IMR-90 (cell line): ENCODE measurements at regions not wholly inside any gene's neighbourhood (a gene's known extent, or its start where the extent isn't known, plus 50 kb on each side); places are given as distances from the start of the nearest gene placed in this dataset.

ENCODE experiments used
- ATAC-seq: fragments of 200-7000 bp; cut with Tn5 transposase; 2 replicates; pipeline ENCODE4 v1.9.1; 2020; ENCODE audit warnings: low read depth, mild to moderate bottlenecking, moderate library complexity
- BruUV-seq: library from RNA; stranded (reverse); fragments of 400-500 nt; replicated peaks from 2 replicates; lab custom pipeline; 2021; lab: Mats Ljungman, UMichigan
- CTCF ChIA-PET: fragments of 300-600 bp; formaldehyde crosslinking; extraction: SDS; loops from one replicate; lab custom pipeline; 2021; ENCODE audit warnings: antibody characterized with exemption; lab: Yijun Ruan, JAX
- POLR2A ChIA-PET: fragments of 300-600 bp; sonication (Branson Sonifier 250); formaldehyde crosslinking; loops from one replicate; lab custom pipeline; 2022; ENCODE audit warnings: antibody characterized with exemption; ENCODE audit not compliant: unreplicated experiment; lab: Charles Lee
- DNase-seq: peaks from one replicate; pipeline ENCODE4 v3.0.0; 2013
- H2AFZ ChIP-seq: replicated peaks from 2 replicates; pipeline ENCODE3; 2013; ENCODE audit warnings: low read length, mild to moderate bottlenecking; ENCODE audit not compliant: poor library complexity
- H2AK5ac ChIP-seq: 2 replicates; pipeline ENCODE4 v1.6.1; 2013; ENCODE audit warnings: low read depth, low read length, inconsistent platforms
- H2AK9ac ChIP-seq: replicated peaks from 2 replicates; pipeline ENCODE3; 2013; ENCODE audit warnings: mild to moderate bottlenecking, low read depth, low read length, moderate library complexity; ENCODE audit not compliant: poor library complexity
- H2BK120ac ChIP-seq: 2 replicates; pipeline ENCODE4 v1.6.1; 2013; ENCODE audit warnings: low read depth, low read length, inconsistent platforms
- H2BK15ac ChIP-seq: 3 replicates; pipeline ENCODE4 v1.6.1; 2013; ENCODE audit warnings: low read depth, low read length, inconsistent platforms
- H2BK20ac ChIP-seq: 2 replicates; pipeline ENCODE4 v1.6.1; 2013; ENCODE audit warnings: low read depth, mild to moderate bottlenecking, inconsistent platforms, low read length, moderate library complexity
- H2BK5ac ChIP-seq: 2 replicates; pipeline ENCODE4 v1.6.1; 2013; ENCODE audit warnings: mild to moderate bottlenecking, low read depth, low read length, inconsistent platforms; ENCODE audit not compliant: poor library complexity, severe bottlenecking
- H3K14ac ChIP-seq: replicated peaks from 2 replicates; pipeline ENCODE4 v1.6.1; 2013; ENCODE audit warnings: low read depth, low read length, inconsistent platforms
- H3K18ac ChIP-seq: 2 replicates; pipeline ENCODE4 v1.6.1; 2013; ENCODE audit warnings: low read depth, low read length, control low read depth
- H3K23ac ChIP-seq: 2 replicates; pipeline ENCODE4 v1.6.1; 2013; ENCODE audit warnings: low read depth, low read length, inconsistent platforms
- H3K27ac ChIP-seq: 2 replicates; pipeline ENCODE4 v1.5.1; 2013; ENCODE audit warnings: mild to moderate bottlenecking, control low read depth, low read length; ENCODE audit not compliant: insufficient read depth
- H3K27me3 ChIP-seq: 2 replicates; pipeline ENCODE4 v1.6.1; 2013; ENCODE audit warnings: low read length; ENCODE audit not compliant: control insufficient read depth, insufficient read depth
- H3K36me3 ChIP-seq: 2 replicates; pipeline ENCODE4 v1.6.1; 2013; ENCODE audit warnings: low read length, mixed read lengths; ENCODE audit not compliant: control insufficient read depth, insufficient read depth
- H3K4ac ChIP-seq: 2 replicates; pipeline ENCODE4 v1.6.1; 2013; ENCODE audit warnings: low read depth, low read length, inconsistent platforms
- H3K4me1 ChIP-seq: 2 replicates; pipeline ENCODE4 v1.6.1; 2013; ENCODE audit warnings: low read length, mixed read lengths; ENCODE audit not compliant: control insufficient read depth, insufficient read depth
- H3K4me2 ChIP-seq: 2 replicates; pipeline ENCODE4 v1.6.1; 2013; ENCODE audit warnings: low read depth, mild to moderate bottlenecking, control low read depth, low read length, moderate library complexity
- H3K4me3 ChIP-seq: 2 replicates; pipeline ENCODE4 v1.5.1; 2013; ENCODE audit warnings: low read depth, mild to moderate bottlenecking, control low read depth, low read length, moderate library complexity; ENCODE audit not compliant: insufficient read depth
- H3K56ac ChIP-seq: 2 replicates; pipeline ENCODE4 v1.6.1; 2013; ENCODE audit warnings: low read length, inconsistent platforms; ENCODE audit not compliant: insufficient read depth; ENCODE audit errors: extremely low read depth
- H3K79me1 ChIP-seq, 2 experiments: 2 replicates each; pipeline ENCODE4 v1.6.1; 2013; ENCODE audit warnings: low read length in 2 of 2, inconsistent platforms in 1 of 2, low read depth in 1 of 2
- H3K9ac ChIP-seq: 2 replicates; pipeline ENCODE4 v1.6.1; 2013; ENCODE audit warnings: low read depth, low read length, control low read depth
- H3K9me1 ChIP-seq: 2 replicates; pipeline ENCODE4 v1.6.1; 2013; ENCODE audit warnings: low read length, inconsistent platforms; ENCODE audit not compliant: insufficient read depth
- H3K9me3 ChIP-seq: 2 replicates; pipeline ENCODE4 v1.6.1; 2013; ENCODE audit warnings: low read length; ENCODE audit not compliant: control insufficient read depth, insufficient read depth
- H4K20me1 ChIP-seq: 2 replicates; pipeline ENCODE4 v1.6.1; 2013; ENCODE audit warnings: low read length, inconsistent platforms; ENCODE audit not compliant: insufficient read depth
- H4K5ac ChIP-seq: 2 replicates; pipeline ENCODE4 v1.6.1; 2013; ENCODE audit warnings: mild to moderate bottlenecking, low read depth, low read length, control low read depth
- H4K8ac ChIP-seq, 2 experiments: 2 replicates each; pipeline ENCODE4 v1.6.1; 2013; ENCODE audit warnings: low read depth in 2 of 2, low read length in 2 of 2, control low read depth in 1 of 2, inconsistent platforms in 1 of 2
- H4K91ac ChIP-seq: 2 replicates; pipeline ENCODE4 v1.6.1; 2013; ENCODE audit warnings: low read depth, low read length, inconsistent platforms; ENCODE audit not compliant: insufficient read depth
- POLR2A ChIP-seq: IDR thresholded peaks from 2 replicates; pipeline ENCODE4 v1.6.1; 2012; ENCODE audit warnings: mild to moderate bottlenecking, low read depth, low read length
- RAD21 ChIP-seq: IDR thresholded peaks from 2 replicates; pipeline ENCODE4 v1.6.1; 2012; ENCODE audit warnings: low read length, improper control_type of control experiment
- WGBS, 2 experiments: methylation state at CpG; one replicate each; pipeline versions ENCODE4 v1.1.5 to v1.1.7; 2013; ENCODE audit warnings: missing lambda C conversion rate in 2 of 2; ENCODE audit not compliant: insufficient read length in 1 of 2; ENCODE audit errors: extremely low coverage in 2 of 2; 5-methylcytosine and 5-hydroxymethylcytosine counted together
- dilution Hi-C: fragments of 300-500 bp; cut with HindIII; formaldehyde crosslinking; loops from one replicate; pipeline ENCODE4 v1.14.3; 2018; ENCODE audit warnings: low sequenced_read_pairs; ENCODE audit not compliant: unreplicated experiment
- in situ Hi-C: fragments of 300-500 bp; cut with MboI; formaldehyde crosslinking; loops from 3 replicates; pipeline ENCODE4 v1.14.3; 2019; ENCODE audit warnings: low sequenced_read_pairs, inconsistent platforms, mixed read lengths
- intact Hi-C: fragments of 100-400 bp; cut with micrococcal nuclease; formaldehyde crosslinking; loops from 2 replicates; pipeline ENCODE4 v1.10.0; 2022
- TF ChIP-seq, protein P1 (sequence below): fragments of 150-350 bp; IDR thresholded peaks from 2 replicates; pipeline ENCODE4 v1.6.1; 2017; ENCODE audit warnings: mild to moderate bottlenecking, antibody characterized with exemption, low read length, low read depth
- TF ChIP-seq, protein P2 (sequence below): conservative IDR thresholded peaks from 2 replicates; pipeline ENCODE4 v1.5.1; 2012; ENCODE audit warnings: mild to moderate bottlenecking, low read depth, low read length, improper control_type of control experiment

DNA sequence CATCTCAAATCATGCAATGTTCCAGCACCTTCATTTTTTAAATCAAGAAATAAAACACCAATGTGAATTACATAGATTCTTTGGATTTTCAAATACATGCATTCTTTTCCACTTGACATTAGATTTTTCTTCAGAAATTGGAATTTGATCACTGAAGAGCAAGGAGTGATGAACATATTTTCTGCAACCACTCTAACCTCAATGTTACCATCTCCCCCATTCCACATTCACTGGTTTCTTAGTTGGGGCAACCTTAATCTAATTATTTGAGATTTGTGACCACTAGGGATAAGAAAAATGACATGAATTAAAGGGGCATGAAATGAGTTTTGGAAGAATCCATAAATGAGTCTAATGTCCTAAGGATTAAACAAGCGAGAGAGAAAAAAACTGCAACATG lies 168.7 kb upstream of the NR5A2 start:
- Histone ChIP-seq H3K14ac (peak overlapping the region; percentile 27; the same call in 1 of the 2 replicates), H4K5ac (no peak overlapping the region), H2AK9ac (no peak overlapping the region), H4K8ac (peak overlapping the region in 1 of 2 experiments; percentile 60; a peak in 1 of 4 replicates), H4K91ac (no peak overlapping the region), H3K27ac (no peak overlapping the region), H2BK20ac (peak overlapping the region; percentile 27; the same call in 1 of the 2 replicates), H3K18ac (no peak overlapping the region), H3K9me1 (no peaks in the 10 kb centered on the region), H3K56ac (no peak overlapping the region), H3K4me1 (peaks cover 3% of the 10 kb centered on the region; the same call in 1 of the 2 replicates), H2AFZ (no peak overlapping the region), H3K9ac (no peak overlapping the region), H3K27me3 (no peaks in the 10 kb centered on the region), H2AK5ac (no peak overlapping the region), H2BK120ac (peak overlapping the region; percentile 50; the same call in 1 of the 2 replicates), H3K4me3 (no peak overlapping the region), H3K4me2 (no peak overlapping the region), H4K20me1 (no peaks in the 10 kb centered on the region), H2BK15ac (peak overlapping the region; percentile 36; the same call in 1 of the 3 replicates), H3K79me1 (no peaks in the 10 kb centered on the region), H3K36me3 (no peaks in the 10 kb centered on the region), H2BK5ac (peak overlapping the region; percentile 11), H3K4ac (no peak overlapping the region), H3K9me3 (no peaks in the 10 kb centered on the region), H3K23ac (no peak overlapping the region)
- no CpG with 5 or more reads among the region's 1 CpG for WGBS, 2 experiments
- intact Hi-C loops (no loop called here), in situ Hi-C loops (no loop called here), dilution Hi-C loops (no loop called here)
- ChIA-PET POLR2A (no interaction called here), CTCF (interaction anchor here (0.6 to 0.9 kb wide), 2 partner anchors 26 to 28 kb away, joined by 3 to 4 read pairs; no protein-coding TSS in a partner anchor)
- no peak for DNase-seq
- ATAC-seq: no peak
- no TSS peak for BruUV-seq
- TF ChIP-seq, protein P1, sequence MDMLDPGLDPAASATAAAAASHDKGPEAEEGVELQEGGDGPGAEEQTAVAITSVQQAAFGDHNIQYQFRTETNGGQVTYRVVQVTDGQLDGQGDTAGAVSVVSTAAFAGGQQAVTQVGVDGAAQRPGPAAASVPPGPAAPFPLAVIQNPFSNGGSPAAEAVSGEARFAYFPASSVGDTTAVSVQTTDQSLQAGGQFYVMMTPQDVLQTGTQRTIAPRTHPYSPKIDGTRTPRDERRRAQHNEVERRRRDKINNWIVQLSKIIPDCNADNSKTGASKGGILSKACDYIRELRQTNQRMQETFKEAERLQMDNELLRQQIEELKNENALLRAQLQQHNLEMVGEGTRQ: no peak
- TF ChIP-seq, protein P2, sequence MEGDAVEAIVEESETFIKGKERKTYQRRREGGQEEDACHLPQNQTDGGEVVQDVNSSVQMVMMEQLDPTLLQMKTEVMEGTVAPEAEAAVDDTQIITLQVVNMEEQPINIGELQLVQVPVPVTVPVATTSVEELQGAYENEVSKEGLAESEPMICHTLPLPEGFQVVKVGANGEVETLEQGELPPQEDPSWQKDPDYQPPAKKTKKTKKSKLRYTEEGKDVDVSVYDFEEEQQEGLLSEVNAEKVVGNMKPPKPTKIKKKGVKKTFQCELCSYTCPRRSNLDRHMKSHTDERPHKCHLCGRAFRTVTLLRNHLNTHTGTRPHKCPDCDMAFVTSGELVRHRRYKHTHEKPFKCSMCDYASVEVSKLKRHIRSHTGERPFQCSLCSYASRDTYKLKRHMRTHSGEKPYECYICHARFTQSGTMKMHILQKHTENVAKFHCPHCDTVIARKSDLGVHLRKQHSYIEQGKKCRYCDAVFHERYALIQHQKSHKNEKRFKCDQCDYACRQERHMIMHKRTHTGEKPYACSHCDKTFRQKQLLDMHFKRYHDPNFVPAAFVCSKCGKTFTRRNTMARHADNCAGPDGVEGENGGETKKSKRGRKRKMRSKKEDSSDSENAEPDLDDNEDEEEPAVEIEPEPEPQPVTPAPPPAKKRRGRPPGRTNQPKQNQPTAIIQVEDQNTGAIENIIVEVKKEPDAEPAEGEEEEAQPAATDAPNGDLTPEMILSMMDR: no peak
- no peak for TF ChIP-seq RAD21
- TF ChIP-seq POLR2A: no peak
